SKM-1 treated with dmso at 0.1 percent for 144 hours (cell line): ENCODE measurements at regions not wholly inside any gene's neighbourhood (a gene's known extent, or its start where the extent isn't known, plus 50 kb on each side); places are given as distances from the start of the nearest gene placed in this dataset.

Experiments used
- DNase-seq: peaks from one replicate; lab custom pipeline; 2025; ENCODE audit not compliant: unreplicated experiment; lab: John Stamatoyannopoulos, UW

- no peak for DNase-seq
Observed at GRCh38 chr5:168179192-168179593, 112.3 kb upstream of the WWC1 start.

DNA sequence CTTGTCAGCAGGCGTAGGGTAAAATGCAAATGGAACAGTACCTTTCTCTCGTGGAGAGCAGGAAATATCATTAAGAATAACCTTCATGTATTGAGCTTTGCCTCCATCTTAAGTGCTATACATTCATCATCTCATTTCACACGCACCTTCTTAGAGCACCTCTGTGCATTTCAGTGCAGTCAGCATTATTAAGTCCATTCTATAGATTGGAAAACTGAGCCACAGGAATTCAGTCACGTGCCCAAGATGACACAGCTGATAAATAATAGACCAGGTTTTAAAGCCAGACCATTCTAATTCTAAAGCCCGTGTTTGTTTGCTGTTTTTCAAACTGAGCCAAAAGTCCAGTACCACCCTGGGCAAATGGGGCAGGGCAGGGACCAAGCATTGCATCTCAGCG, 109.2 kb upstream of the WWC1 start:
- DNase-seq: no peak

GRCh38 chr5:168184103-168184502, 107.3 kb upstream of the WWC1 start:
- no peak for DNase-seq

DNA sequence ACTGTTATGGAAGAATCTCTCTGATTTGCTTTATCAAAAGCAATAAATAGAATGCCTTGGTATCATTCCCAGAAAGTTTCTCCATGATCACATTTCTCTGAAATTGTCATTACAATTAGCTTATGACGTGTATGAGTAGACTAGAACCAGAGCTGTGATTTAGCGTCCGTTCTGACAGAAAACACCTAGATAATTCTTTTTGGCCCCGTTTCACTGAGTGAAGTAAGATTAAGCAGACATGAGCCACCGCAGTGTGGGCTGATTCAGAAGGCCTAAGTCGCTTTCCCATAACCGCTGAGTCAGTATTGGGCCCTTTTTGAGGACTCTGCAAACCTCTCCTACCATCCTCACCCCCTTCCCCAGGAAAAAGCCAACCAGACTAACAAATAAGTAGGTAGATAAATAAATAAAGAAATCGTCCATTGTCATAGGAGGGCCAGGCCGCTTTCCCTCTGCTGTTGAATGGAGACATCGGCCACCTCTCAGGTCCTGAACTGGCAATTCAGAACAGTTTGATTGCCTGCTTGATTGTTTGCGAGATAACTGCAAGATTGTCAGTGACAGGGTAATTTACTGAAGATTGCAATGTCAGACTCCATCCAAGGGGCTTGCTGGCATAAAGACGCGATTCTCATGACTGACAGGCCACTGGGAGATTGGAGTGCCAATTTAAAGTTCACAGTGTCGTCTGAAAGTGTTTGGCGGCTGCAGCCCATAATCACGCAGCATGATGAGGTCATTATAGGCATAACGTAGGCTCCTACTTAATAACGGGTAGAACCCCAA, 105.0 kb upstream of the WWC1 start:
- no peak for DNase-seq

GRCh38 chr5:168187614-168188013, 103.8 kb upstream of the WWC1 start:
- DNase-seq: no peak

DNA sequence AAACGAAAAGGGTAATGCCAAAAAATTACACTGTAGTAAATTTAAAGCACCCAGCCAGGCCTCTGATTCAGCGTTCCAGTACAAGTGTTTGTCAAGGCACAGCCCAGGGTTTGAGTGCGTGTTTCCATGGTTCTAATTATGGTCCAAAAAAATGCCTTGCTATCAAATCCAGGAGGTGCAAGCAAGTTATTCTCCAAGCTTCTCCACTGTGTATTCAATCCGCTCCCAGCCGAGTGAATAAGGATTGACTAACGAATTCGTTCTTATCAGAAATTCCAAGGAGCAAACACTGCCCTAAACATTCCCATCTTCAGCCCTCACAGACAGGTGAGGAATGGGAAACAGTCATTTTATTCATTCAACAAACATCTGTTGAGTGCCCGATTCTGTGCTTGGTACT, 103.3 kb upstream of the WWC1 start:
- DNase-seq: no peak

DNA sequence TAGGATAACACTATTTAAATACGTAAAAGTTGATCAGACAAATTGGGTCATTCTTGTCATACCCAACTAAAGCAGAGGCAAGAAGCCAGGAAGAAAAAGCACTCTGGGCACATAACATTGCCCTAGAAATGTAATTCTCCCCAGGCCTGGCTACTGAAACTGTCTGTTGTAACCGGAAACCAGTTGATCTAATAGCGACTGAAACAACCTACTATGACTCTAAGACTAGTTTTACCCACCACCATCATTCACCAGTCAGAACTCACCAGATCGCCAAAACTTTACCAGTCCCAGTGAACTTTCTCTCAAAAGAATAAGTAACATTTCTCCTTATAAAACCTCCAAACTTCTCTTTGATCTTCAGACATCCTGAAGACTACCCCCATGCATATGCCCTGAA, 99.3 kb upstream of the WWC1 start:
- no peak for DNase-seq

DNA sequence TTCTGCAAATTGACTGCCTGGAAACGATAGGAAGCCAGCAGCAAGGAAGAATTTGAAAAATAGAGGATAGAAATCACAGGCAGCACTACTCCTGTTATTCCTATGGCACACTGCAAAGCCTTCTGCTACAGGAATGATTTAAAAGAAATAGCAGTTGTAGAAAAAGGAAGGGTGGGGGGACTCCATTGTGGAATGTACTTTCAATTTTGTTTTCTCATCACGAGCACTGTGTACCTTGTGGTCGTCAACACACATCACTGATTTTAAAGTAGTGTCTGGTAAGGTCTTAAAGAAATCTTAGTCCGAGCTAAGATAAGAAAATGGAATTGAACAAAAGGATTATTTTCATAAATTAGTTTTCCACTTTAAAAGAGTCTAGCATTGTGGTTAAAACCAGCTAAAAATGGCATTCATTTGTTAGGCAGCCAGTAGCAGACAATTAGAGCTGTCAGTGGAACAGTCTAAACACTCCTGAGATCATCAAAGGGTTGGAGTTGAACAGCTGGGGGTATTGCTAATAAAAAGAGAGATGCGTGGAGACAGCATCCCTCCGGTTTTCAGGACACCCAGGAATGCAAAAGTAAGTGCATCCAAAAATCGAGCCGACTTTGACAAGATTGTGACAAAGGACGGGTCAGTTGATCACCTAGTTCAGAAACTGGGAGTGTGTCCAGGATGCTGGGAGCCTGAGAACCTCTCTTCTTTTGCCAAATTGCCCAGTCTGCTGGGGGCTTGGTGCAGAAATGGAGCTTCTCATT, 97.8 kb upstream of the WWC1 start:
- no peak for DNase-seq

GRCh38 chr5:168195110-168195509, 96.3 kb upstream of the WWC1 start:
- DNase-seq: no peak

DNA sequence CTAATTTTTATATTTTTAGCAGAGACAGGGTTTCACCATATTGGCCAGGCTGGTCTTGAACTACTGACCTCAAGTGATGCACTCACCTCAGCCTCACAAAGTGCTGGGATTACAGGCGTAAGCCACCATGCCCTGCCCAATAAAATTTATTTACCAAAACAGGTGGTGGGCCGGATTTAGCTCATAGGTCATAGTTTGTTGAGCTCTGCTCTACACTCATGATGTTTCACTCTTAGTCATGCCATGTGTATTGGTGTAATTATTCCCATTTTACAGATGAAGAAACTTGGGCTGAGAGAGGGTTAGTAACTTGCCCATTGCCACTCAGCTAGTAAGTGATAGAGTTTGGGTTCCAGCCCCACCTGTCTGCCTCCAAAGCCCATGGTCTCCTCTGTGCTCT, 93.1 kb upstream of the WWC1 start:
- DNase-seq: no peak

- no peak for DNase-seq
Observed at GRCh38 chr5:168202996-168203395, 88.4 kb upstream of the WWC1 start.

GRCh38 chr5:168204165-168204564, 87.3 kb upstream of the WWC1 start:
- no peak for DNase-seq

DNA sequence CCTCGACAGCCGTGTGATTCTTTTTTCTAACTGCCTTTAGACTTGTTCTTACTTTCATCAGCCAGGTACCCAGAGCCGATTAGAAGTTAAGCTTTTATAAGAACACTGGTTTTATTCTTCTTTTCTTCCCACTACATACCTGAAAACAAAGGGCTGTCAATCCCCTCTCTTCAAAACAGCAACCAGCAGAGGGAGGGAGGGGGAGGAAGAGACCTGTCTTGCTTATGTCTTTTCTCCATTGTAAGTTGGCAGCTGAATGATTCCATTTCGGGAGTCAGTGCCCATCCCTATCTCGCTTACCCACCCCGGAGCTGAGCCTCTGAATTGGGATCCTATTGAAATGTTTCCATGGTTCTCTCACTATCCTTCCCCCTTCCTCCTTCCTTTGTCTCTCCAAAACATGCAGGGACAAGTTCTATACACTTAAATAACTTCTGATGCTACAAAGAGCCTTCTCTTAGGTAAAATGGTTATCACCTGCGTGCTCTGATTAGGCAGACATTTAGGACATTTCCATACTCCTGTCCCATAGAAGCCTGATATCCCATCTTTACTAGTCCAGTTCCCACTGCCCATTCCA, 83.9 kb upstream of the WWC1 start:
- no peak for DNase-seq

DNA sequence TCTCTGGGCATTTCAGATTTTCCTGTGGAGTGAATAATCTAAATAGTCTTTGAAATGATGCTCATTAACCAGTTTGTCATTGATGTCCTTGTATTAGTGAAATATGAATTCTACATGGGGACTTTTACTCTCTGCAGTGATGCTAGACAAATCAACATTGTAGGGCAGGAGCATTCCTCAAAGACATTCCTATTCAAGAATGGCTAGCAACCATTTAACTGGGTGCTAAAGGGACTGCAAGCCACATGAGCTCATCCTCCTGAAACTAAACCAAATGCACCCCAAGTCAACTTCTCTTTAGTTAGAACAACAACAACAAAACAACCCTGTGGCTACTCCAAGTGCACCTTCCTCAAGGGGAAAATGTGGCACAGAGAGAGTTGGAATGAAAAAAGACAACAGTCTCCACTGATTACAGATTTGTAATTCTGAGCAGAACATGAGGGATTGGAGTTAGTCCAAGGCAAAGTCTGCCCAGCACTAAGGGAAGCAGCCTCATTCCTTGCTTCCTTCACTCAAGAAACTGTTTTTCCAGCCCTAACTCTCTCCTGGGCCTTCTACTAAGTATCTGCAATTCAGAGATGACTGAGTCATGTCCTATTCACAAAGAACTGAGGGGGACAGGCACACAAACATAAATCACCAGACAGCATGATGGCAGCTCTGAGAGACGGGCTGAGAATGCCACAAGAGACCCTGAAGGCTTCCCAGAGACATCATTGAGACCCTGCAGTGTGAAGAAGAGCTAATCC, 82.0 kb upstream of the WWC1 start:
- no peak for DNase-seq

DNA sequence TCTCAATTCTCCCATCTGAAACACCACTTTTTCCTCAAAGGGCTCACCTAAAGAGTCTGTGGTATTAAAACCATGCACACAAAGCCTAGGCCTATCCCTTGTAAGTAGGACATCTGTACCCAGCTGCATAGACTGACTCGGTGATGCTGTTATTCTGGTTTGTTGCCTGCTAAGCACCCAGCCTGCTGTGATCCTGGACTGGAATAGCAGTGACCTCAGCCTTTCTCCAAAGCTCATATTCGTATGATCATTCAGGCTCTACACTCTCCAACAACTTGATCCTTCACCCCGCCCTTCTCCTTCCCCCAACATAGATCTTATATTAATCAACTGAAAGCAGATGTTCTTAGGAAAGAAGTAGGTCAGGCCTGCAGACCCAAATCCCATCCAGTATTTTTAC, 81.4 kb upstream of the WWC1 start:
- no peak for DNase-seq

DNA sequence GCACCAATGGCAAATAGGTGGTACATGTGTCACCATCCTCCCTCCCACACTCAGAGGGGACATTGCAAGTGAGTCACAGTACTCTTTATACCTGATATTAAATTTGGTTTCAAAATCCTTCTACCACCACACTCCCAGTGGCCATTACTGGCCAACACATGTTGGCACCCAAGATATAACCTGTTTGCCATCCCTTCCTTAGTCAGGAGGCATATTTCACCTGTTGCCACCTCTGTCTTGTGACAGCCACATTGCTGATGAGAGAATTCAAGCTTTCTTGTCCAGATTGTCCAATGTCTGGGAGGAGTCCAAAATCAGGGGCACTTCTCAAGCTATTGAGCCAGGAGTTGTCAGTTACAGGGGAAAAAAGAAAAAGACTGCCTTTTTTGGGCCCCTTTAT, 80.2 kb upstream of the WWC1 start:
- no peak for DNase-seq

DNA sequence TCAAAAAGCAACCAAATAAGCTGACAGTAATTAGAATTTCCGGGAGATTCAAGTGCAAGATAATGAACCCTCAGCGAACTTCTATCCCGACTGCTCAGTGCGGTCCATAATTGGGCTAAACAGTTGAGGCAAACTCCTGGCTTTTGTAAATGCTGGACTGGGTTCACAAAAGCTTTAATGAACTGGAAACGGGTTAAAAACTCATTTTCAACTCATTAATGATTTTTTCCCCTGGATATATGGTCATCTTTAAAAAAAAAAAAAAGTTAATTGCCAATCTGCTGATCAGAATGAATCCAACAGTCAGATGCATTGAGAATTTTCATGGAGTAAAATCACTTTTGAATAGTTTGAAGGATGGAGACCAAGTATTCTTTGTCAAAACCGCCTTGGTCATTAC, 79.5 kb upstream of the WWC1 start:
- no peak for DNase-seq

DNA sequence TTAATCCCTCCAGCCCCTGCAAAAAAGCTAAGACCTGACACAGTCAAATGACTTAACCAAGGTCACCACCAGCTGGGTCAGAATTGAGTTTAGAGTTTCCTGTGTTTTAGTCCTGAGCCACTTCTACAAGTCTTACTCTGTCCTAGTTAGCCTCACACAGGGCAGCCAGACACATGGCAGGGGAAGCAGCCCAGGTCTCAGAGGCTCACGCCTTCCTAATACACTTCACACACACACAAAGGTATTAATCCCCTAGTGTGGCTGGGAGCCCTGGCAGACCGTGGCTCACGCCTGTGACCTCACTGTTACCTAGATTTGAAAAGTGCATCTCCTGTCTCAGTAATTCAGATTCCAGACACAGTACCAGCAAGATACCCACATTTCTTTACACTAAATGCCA, 77.4 kb upstream of the WWC1 start:
- DNase-seq: no peak

DNA sequence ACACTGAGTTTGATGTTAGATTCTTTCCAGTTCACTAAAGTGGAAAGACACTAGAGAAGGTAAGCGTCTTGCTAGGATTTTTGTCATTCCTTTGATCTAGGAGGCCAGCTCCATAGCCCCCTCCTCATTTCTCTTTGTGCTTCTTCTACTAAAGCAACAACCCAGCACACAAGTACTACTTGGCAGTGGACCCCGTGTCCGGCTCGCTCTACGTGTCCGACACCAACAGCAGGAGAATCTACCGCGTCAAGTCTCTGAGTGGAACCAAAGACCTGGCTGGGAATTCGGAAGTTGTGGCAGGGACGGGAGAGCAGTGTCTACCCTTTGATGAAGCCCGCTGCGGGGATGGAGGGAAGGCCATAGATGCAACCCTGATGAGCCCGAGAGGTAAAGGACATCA, 76.6 kb upstream of the WWC1 start:
- no peak for DNase-seq

- no peak for DNase-seq
Observed at GRCh38 chr5:168215646-168216045, 75.8 kb upstream of the WWC1 start.

DNA sequence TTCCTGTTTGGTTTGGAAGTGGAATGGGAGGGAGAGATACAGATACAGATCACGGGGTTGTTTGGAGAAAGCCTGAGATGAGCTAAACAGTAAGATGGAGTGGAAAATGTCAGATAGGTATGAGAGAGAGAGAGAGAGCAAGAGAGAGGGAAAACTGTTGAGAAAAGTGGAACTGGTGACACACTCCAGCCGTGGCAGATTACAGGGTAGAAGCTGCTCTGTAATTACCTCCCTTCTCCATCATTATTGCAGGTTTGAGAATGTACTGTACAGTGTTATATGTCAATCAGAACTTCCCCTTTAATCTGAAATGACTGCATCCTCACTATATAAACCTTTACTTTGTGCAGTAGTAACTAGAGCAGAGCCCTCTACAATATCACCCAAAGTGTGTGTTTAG, 74.5 kb upstream of the WWC1 start:
- DNase-seq: no peak

DNA sequence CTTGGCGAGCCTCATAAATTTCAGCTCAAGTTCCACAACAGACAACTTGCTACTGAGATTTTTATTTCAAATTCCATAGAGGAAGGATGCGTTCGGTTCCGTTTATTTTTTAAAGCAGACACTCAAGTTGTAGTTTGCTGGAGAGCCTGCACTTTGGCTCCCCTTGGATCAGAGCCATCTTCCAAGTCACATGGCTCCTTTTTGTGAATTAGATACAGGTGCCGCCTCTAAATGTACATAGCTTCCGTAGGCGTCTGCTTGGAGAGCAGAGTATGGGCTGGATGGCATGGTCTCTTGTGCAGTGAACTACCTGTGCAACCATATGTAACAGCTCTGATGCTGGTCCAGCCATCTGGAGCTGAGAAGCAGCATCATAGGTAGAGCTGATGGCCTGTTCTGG, 73.9 kb upstream of the WWC1 start:
- DNase-seq: no peak
